ENCODE measurements at regions not wholly inside any gene's neighbourhood (a gene's known extent, or its start where the extent isn't known, plus 50 kb on each side); places are given as distances from the start of the nearest gene placed in this dataset.

DNA sequence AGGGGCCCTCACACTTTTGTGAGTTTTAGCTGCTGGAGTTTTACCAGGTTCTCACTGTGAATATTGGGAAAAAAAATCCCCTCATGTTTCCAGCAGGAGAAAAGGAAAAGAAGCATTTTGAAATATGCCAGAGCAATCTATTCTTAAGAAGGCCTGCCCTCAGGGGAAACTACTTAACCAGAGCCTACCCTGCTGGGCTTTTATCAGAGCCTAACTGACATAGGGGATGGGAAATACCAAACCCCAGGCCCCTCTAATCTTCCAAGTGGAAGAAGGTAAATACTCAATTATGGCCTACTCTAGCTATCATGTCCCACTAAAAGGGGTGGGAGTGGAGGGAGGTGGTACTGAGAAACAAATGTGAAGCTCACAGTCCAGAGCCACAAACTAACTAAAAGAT is 68.7 kb upstream of the NMNAT3 start:
- H3K36me3 Mint-ChIP-seq (ENCODE audit: low read depth), result no peaks in the 10 kb centered on the region
- TF ChIP-seq, protein P1, sequence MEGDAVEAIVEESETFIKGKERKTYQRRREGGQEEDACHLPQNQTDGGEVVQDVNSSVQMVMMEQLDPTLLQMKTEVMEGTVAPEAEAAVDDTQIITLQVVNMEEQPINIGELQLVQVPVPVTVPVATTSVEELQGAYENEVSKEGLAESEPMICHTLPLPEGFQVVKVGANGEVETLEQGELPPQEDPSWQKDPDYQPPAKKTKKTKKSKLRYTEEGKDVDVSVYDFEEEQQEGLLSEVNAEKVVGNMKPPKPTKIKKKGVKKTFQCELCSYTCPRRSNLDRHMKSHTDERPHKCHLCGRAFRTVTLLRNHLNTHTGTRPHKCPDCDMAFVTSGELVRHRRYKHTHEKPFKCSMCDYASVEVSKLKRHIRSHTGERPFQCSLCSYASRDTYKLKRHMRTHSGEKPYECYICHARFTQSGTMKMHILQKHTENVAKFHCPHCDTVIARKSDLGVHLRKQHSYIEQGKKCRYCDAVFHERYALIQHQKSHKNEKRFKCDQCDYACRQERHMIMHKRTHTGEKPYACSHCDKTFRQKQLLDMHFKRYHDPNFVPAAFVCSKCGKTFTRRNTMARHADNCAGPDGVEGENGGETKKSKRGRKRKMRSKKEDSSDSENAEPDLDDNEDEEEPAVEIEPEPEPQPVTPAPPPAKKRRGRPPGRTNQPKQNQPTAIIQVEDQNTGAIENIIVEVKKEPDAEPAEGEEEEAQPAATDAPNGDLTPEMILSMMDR (conservative IDR thresholded peaks at IDR 0.05), result no peak
- H3K4me3 Mint-ChIP-seq, result no peak overlapping the region
- peaks cover 6% of the 10 kb centered on the region for H3K9me3 Mint-ChIP-seq
- no peak for DNase-seq (ENCODE audit: low read depth, low spot score)
- H3K4me1 Mint-ChIP-seq, result no peaks in the 10 kb centered on the region
- peaks cover 12% of the 10 kb centered on the region for H3K27me3 Mint-ChIP-seq (ENCODE audit: low read depth)
- no peak overlapping the region for H3K27ac Mint-ChIP-seq (ENCODE audit: unreplicated experiment)

DNA sequence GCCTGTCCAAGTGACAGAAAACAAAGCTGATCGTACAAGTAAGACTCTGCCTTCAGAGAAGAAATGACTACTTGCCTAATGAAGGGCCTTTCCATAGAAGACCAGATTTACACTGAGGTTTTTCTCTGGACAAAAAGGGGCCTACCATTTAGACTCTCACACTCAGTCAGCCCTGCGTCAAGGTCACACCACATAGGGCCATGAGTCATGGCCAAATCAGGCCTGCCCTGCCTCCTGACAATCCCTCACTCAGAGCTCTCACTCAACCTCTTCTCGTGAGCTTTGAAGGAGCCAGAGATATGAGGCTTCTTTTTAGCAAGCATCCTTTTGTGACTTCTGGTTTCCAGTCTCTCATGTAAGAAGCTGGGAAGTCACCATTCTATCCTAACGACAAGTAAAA is 68.1 kb upstream of the NMNAT3 start:
- Mint-ChIP-seq H3K4me1 (no peaks in the 10 kb centered on the region), H3K27me3 (ENCODE audit: low read depth) (peaks cover 12% of the 10 kb centered on the region), H3K36me3 (ENCODE audit: low read depth) (no peaks in the 10 kb centered on the region), H3K9me3 (peaks cover 4% of the 10 kb centered on the region), H3K27ac (ENCODE audit: unreplicated experiment) (no peak overlapping the region), H3K4me3 (no peak overlapping the region)
- DNase-seq (ENCODE audit: low read depth, low spot score), result no peak
- TF ChIP-seq, protein P1 (conservative IDR thresholded peaks at IDR 0.05), result no peak

DNA sequence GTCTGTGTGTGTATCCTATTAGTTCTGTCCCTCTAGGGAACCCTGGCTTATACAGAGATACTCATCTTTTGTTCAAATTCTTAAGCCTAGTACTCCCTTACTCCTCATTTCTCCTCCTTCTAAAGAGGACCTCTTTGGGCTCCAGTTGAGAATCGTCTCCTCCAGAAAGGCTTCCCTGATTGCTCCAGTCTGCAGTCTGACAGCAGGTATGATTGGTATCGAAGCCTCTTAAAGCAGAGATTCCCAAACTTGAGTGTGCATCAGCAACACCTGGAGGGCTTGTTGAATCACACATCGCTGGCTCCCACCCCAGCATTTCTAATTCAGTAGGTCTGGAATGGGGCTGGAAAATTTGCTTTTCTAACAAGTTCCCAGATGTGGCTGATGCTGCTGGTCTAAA is 60.9 kb upstream of the NMNAT3 start:
- H3K27me3 Mint-ChIP-seq (ENCODE audit: low read depth), result peaks cover 16% of the 10 kb centered on the region

DNA sequence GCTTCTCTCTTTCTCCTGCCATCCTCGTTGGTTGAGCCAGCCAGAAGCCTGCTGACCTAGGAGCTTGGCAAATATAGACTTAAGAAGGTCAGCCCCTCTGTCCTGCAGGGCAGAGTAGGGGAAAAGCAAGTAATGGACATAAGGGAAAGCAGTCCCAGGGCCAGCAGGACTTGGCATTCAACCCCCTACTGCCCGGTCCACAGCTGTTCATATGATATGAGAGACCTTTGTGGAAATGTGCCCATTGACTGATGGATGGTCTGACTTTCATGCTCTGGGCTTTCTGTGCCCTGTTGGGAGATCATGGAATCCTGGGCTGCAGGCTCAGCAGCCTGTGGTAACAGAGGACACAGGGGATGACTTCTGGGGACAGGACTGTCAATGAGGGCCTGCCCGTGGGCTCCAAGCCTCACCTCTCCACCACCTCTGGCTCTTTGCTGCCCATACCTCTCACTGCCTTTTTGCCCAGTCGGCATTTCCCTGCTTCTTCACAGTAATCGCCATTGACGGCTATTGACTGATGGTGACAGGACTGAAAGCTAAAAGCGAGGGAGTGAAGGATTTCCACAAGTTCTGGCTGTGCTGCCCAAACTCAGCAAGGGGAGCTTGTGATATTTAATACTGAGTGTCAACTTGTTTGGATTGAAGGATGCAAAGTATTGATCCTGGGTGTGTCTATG is 60.0 kb upstream of the NMNAT3 start:
- H3K4me3 Mint-ChIP-seq, result no peak overlapping the region
- no peaks in the 10 kb centered on the region for H3K36me3 Mint-ChIP-seq (ENCODE audit: low read depth)
- no peak overlapping the region for H3K27ac Mint-ChIP-seq (ENCODE audit: unreplicated experiment)
- no peaks in the 10 kb centered on the region for H3K9me3 Mint-ChIP-seq
- no peak for DNase-seq (ENCODE audit: low read depth, low spot score)
- no peaks in the 10 kb centered on the region for H3K4me1 Mint-ChIP-seq
- TF ChIP-seq, protein P1 (conservative IDR thresholded peaks at IDR 0.05), result no peak
- peaks cover 12% of the 10 kb centered on the region for H3K27me3 Mint-ChIP-seq (ENCODE audit: low read depth)

More for the DNA sequence above, 60.9 kb upstream of the NMNAT3 start:
- Mint-ChIP-seq H3K36me3 (ENCODE audit: low read depth) (no peaks in the 10 kb centered on the region), H3K9me3 (no peaks in the 10 kb centered on the region), H3K4me1 (no peaks in the 10 kb centered on the region), H3K4me3 (no peak overlapping the region), H3K27ac (ENCODE audit: unreplicated experiment) (no peak overlapping the region)
- TF ChIP-seq, protein P1 (conservative IDR thresholded peaks at IDR 0.05), result no peak
- no peak for DNase-seq (ENCODE audit: low read depth, low spot score)

DNA sequence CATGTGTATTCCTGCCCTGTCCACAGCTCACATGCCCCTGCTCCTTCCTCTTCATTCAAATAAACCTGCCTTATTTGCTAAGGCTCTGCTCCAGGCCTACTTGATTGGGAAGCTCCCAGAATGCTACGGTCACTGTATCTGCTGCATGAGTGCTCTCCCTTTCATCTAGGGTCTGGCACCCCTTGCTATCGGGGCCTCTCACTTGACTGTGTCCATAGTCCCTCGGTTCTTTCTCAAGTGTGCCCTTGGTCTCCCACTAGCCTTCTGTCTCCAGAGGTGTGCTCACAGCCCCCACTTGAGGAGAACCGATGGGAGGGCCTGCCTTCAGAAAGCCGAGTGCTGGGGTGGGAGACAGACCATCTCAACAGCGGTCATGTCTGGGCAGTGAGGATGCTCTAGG is 57.4 kb upstream of the NMNAT3 start:
- DNase-seq (ENCODE audit: low read depth, low spot score), result no peak
- no peaks in the 10 kb centered on the region for H3K9me3 Mint-ChIP-seq

More for the DNA sequence above, 57.4 kb upstream of the NMNAT3 start:
- Mint-ChIP-seq H3K36me3 (ENCODE audit: low read depth) (no peaks in the 10 kb centered on the region), H3K27ac (ENCODE audit: unreplicated experiment) (no peak overlapping the region), H3K4me1 (no peaks in the 10 kb centered on the region), H3K4me3 (no peak overlapping the region), H3K27me3 (ENCODE audit: low read depth) (peaks cover 2% of the 10 kb centered on the region)
- TF ChIP-seq, protein P1 (conservative IDR thresholded peaks at IDR 0.05), result no peak

All from neural crest cell (in vitro differentiated cells).